OCI-LY3 (cell line): ENCODE measurements at regions not wholly inside any gene's neighbourhood (a gene's known extent, or its start where the extent isn't known, plus 50 kb on each side); places are given as distances from the start of the nearest gene placed in this dataset.

Experiments used
- EZH2phosphoT487 ChIP-seq: fragments of 200-600 bp; shearing (Covaris generic); IDR thresholded peaks from 2 replicates; pipeline ENCODE4 v1.6.1; 2018; ENCODE audit warnings: antibody characterized with exemption, mixed run types, low read depth
- TF ChIP-seq, protein P1 (sequence below): fragments of 200-600, 300-600 bp; sonication (generic); IDR thresholded peaks from 2 replicates; pipeline ENCODE4 v1.5.1; 2014; ENCODE audit warnings: antibody characterized with exemption, low read length, low read depth

DNA sequence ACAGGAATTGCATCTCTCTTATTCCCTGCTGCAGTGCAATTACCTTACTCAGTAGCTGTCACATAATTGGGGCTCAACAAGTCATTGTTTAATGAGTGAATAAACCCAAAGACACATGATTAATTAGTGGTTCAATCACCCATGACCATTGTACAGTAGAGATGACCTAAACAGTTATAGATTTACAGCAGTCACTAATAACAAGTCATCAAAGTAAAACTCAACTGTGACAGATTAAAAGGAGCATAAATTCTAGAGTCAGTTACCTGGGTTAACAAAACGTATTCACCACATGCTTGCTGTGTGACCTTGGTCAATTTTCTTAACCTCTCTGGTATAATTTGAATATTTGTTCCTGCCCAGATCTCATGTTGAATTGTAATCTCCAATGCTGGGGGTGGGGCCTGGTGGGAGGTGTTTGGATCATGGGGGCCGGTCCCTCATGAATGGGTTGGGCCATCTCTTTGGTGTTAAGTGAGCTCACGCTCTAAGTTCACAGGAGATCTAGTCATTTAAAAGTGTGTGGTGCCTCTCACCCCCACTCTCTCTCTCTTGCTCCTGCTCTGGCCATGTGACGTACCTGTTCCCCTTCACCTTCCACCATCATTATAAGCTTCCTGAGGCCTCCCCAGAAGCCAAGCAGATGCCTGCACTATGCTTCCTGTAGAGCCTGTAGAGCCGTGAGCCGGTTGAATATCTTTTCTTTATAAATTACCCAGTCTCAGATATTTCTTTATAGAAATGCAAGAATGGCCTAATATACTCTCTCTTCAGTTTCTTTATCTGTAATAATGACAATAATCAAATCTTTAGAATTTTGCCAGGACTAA, 141.9 kb upstream of the PLEKHG7 start:
- TF ChIP-seq, protein P1, sequence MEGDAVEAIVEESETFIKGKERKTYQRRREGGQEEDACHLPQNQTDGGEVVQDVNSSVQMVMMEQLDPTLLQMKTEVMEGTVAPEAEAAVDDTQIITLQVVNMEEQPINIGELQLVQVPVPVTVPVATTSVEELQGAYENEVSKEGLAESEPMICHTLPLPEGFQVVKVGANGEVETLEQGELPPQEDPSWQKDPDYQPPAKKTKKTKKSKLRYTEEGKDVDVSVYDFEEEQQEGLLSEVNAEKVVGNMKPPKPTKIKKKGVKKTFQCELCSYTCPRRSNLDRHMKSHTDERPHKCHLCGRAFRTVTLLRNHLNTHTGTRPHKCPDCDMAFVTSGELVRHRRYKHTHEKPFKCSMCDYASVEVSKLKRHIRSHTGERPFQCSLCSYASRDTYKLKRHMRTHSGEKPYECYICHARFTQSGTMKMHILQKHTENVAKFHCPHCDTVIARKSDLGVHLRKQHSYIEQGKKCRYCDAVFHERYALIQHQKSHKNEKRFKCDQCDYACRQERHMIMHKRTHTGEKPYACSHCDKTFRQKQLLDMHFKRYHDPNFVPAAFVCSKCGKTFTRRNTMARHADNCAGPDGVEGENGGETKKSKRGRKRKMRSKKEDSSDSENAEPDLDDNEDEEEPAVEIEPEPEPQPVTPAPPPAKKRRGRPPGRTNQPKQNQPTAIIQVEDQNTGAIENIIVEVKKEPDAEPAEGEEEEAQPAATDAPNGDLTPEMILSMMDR: no peak
- TF ChIP-seq EZH2phosphoT487: no peak
